ENCODE measurements at regions not wholly inside any gene's neighbourhood (a gene's known extent, or its start where the extent isn't known, plus 50 kb on each side); places are given as distances from the start of the nearest gene placed in this dataset.

- DNase-seq (ENCODE audit: insufficient read length, low spot score) = no peak
- no peak for FAIRE-seq
These were observed 390.6 kb downstream of the NUF2 start for GRCh38 chr1:163712321-163712720.

GRCh38 chr1:163720294-163720693, 398.5 kb downstream of the NUF2 start:
- FAIRE-seq = no peak
- DNase-seq (ENCODE audit: insufficient read length, low spot score) = no peak

- DNase-seq (ENCODE audit: insufficient read length, low spot score) (no peak), FAIRE-seq (no peak)
These were observed 403.8 kb downstream of the NUF2 start for GRCh38 chr1:163725551-163725950.

GRCh38 chr1:163730411-163730821, 408.7 kb downstream of the NUF2 start:
- FAIRE-seq = no peak
- no peak for DNase-seq (ENCODE audit: insufficient read length, low spot score)

- DNase-seq (ENCODE audit: insufficient read length, low spot score) = no peak
- FAIRE-seq = no peak
These were observed 415.5 kb downstream of the NUF2 start for GRCh38 chr1:163737261-163737660.

- no peak for FAIRE-seq
- no peak for DNase-seq (ENCODE audit: insufficient read length, low spot score)
These were observed 422.6 kb downstream of the NUF2 start for GRCh38 chr1:163744301-163744887.

- no peak for FAIRE-seq
- no peak for DNase-seq (ENCODE audit: insufficient read length, low spot score)
These were observed 423.4 kb downstream of the NUF2 start for GRCh38 chr1:163745204-163745603.

- FAIRE-seq (no peak), DNase-seq (ENCODE audit: insufficient read length, low spot score) (no peak)
These were observed 425.5 kb downstream of the NUF2 start for GRCh38 chr1:163747261-163747660.

- DNase-seq (ENCODE audit: insufficient read length, low spot score) (no peak), FAIRE-seq (no peak)
These were observed 426.1 kb downstream of the NUF2 start for GRCh38 chr1:163747855-163748254.

GRCh38 chr1:163758977-163759670, 437.4 kb downstream of the NUF2 start:
- no peak for FAIRE-seq
- no peak for DNase-seq (ENCODE audit: insufficient read length, low spot score)

- no peak for FAIRE-seq
- DNase-seq (ENCODE audit: insufficient read length, low spot score) = no peak
These were observed 440.1 kb downstream of the NUF2 start for GRCh38 chr1:163761898-163762297.

- DNase-seq (ENCODE audit: insufficient read length, low spot score) = no peak
- no peak for FAIRE-seq
These were observed 444.6 kb downstream of the NUF2 start for GRCh38 chr1:163766257-163766918.

GRCh38 chr1:163768576-163768975, 446.8 kb downstream of the NUF2 start:
- FAIRE-seq (no peak), DNase-seq (ENCODE audit: insufficient read length, low spot score) (no peak)

GRCh38 chr1:163770265-163770664, 448.5 kb downstream of the NUF2 start:
- FAIRE-seq (no peak), DNase-seq (ENCODE audit: insufficient read length, low spot score) (no peak)

GRCh38 chr1:163771637-163772036, 449.9 kb downstream of the NUF2 start:
- no peak for DNase-seq (ENCODE audit: insufficient read length, low spot score)
- FAIRE-seq = no peak

- FAIRE-seq = no peak
- no peak for DNase-seq (ENCODE audit: insufficient read length, low spot score)
These were observed 450.5 kb downstream of the NUF2 start for GRCh38 chr1:163772246-163772645.

GRCh38 chr1:163773396-163773795, 451.6 kb downstream of the NUF2 start:
- DNase-seq (ENCODE audit: insufficient read length, low spot score) (no peak), FAIRE-seq (no peak)

GRCh38 chr1:163774401-163774945, 452.7 kb downstream of the NUF2 start:
- no peak for DNase-seq (ENCODE audit: insufficient read length, low spot score)
- no peak for FAIRE-seq

- DNase-seq (ENCODE audit: insufficient read length, low spot score) = no peak
- FAIRE-seq = no peak
These were observed 453.3 kb downstream of the NUF2 start for GRCh38 chr1:163774978-163775620.

- FAIRE-seq (no peak), DNase-seq (ENCODE audit: insufficient read length, low spot score) (no peak)
These were observed 455.5 kb downstream of the NUF2 start for GRCh38 chr1:163777205-163777604.

- no peak for DNase-seq (ENCODE audit: insufficient read length, low spot score)
- no peak for FAIRE-seq
These were observed 459.4 kb downstream of the NUF2 start for GRCh38 chr1:163781146-163781545.

Data from HTR-8/SVneo (cell line).